ENCODE measurements at regions not wholly inside any gene's neighbourhood (a gene's known extent, or its start where the extent isn't known, plus 50 kb on each side); places are given as distances from the start of the nearest gene placed in this dataset.

DNA sequence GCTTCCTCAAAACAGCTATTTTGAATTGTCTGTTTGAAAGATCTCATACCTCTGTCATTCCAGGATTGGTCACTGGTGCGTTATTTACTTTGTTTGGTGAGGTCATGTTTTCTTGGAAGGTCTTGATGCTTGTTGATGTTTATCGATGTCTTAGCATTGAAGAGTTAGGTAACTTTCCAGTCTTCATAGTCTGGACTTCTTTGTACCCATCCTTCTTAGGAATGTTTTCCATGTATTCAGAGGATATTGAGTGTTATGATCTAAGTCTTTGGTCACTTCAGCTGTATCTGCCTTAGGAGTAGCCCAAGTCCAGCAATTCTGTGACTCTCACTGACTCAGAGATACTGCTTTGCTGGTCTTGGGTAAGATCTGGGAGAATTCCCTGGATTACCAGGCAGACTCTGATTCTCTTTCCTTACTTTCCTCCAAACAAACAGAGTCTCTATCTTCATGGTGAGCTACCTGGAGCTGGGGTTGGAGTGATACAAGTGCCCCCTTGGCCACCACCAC, 398.6 kb downstream of the ZIC4 start:
- no peak for DNase-seq

DNA sequence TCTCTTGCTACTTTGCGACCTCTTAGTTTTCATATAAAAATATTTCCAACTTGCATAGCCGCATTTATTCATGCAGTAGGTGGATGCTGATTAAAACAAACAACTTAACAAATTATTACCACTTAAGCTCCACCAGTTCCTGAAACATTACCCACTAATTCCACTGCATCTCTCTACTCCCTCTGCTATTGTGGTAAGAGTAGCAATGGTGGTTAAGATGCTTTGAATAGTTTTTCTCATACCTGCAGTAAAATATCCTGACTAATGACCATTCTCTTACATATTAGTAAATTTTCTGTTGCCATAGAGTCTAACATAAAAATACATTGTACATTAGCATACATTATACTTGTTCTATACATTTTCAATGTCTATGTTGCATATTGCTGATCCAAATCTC, 397.6 kb upstream of the PLSCR5 start:
- no peak for DNase-seq

DNA sequence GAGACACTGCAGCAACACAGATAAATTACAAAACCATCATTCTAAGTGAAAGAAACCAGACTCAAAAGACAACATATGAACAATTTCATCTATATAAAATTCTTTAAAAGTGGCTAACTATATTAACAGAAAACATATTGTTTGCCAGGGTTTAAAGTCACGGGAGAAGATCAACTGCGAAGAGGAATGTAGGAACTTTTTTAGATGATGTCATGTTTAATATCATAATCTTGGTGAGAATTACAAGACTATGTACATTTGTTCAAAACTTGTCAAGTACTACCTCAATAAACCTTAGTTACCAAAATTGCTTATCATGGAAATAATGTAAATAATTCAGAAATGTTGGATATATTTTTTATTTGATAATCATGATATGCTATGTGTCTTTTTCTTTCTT, 395.1 kb upstream of the PLSCR5 start:
- DNase-seq = no peak

DNA sequence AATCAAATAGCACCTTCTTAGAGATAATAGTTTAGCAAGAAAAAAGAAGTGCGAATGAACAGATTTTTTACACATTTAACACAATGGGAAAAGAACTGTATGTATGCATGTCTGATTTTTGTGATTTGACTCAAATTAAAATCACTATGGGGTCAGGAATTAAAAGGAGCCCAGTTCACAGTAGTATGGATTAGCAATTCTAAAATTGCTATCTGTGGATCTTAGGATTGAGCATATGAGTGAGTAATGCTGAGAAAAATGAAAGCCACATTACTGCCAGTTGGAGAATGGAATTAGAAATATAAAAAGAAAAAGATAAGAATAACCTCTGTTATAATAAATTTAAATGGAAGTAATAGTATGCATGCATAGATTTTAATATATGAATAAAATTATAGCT, 386.8 kb upstream of the PLSCR5 start:
- no peak for DNase-seq

DNA sequence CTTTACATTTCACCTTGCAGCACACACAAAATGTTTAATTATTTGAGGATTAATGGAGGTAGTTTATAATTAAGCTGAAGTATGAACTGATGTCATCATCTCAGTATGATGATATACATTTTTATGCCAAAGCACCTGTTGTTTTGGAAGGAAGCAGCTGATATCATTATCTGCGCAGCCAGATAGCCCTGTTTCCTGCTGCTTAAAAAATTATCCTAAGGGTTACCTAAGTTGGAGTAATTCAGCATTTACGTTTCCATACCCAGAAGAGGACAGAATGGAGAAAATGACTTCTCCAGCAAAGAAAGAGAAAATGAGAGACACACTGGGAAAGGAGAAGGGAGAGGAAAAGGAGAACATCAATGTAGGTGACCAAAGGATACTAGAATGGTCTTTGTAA, 370.3 kb upstream of the PLSCR5 start:
- no peak for DNase-seq

DNA sequence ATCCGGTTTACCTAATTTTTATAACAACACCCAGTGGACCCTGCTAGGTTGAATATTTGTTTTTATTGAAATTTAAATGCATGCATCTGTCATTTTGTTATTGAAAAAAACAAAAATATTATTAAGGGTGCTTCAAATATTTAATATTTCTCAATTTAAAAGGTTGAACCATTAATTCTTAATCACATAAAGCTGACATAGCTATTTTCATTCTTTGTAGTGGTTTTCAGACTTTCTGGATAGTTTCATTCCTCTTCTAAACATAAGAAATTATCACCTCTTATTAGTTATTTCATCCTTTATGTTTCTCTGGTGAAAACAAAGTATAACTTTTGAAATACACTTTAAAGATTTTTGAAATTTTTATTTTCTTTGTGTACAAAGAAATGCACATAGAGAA, 369.9 kb upstream of the PLSCR5 start:
- DNase-seq = no peak

DNA sequence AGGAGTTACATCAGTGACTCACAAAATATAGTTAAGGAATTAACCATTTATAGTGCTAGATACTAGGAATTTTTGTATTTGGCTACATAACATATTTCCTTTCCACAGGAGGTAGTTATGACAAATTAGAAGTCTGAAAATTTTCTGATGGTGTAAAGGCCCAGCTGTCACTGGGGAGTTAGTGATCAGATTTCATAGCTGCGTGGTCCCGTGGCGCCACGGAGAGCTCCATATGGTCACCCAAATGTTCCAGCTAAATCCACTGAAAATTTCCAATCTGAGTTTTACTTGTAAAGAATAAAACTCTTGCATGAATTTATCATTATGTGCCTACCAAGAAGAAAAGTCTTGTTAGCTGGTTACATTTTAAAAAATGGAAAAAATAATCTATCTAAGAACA, 368.9 kb upstream of the PLSCR5 start:
- no peak for DNase-seq

DNA sequence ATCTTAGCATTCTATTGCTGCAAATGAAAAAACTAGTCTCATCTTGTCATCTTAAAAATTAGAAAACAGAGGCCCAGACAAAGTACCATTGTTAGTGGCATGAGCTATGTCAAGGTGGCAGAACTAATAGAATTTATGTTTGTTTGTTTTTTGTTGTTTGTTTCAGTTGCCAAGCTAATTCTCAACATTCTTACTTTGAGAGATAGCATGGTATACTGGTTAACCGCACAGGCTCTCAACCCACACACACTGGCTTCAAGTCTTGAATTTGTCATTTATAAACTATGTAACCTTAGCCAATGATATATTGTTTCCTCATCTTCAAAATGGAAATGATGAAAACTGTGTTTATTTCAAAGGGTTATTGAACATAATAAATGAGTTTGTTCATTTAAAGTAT, 367.6 kb upstream of the PLSCR5 start:
- DNase-seq = no peak

DNA sequence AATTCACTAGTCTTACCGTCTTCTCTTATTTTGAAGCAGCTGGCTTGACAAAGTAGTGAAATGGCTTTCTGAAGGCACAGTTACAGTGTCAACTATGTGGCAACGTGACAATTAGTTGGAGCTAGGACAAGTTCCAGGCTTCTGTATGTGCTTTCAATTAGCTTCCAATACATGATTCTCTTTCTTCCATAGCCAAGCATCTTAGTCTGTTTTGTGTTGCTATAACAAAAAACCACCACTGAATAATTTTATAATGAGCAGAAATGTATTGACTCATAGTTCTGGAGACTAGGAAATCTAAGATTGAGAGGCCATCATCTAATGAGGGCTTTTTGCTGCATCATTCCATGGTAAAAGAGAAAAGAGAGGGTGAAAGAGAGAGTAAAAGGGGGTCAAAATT, 365.1 kb upstream of the PLSCR5 start:
- no peak for DNase-seq

DNA sequence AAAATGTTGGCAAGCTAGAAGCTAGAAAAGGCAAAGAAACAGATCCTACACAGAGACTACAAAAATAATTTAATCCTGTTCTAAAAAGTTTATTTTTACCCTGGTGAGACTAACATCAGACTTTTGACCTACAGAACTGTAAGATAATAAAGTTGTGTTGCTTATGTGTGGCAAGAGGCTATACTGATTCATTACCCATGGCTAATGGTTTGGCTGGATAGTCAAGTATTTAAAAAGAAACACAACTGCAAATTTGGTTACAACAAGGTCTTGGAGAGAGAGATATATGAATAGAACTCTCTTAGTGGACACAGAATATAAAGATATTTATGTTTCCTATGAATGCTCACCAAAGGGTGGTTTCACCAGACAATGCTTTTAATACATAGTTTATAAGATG, 364.2 kb upstream of the PLSCR5 start:
- no peak for DNase-seq

DNA sequence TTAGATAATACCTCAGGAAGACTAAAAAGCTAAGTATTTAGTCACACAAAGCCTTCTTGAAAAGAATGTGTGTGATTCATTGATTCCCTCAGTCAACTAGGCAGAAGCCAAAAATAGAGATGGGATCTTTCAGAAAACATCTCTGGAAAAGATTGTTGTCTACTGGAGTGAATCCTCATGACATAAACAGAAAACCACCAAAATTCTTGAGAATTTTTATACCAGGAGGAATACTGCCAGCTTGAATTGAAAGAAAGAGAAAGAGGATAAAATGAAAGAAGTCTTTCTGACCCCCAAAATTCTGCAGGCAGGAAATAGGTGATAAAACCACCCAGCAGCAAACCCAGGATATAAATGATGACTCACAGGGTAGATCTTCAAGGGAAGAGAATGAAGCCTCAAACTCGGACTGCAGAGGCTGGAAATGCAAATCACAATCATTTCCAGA, 363.1 kb upstream of the PLSCR5 start:
- DNase-seq = no peak

DNA sequence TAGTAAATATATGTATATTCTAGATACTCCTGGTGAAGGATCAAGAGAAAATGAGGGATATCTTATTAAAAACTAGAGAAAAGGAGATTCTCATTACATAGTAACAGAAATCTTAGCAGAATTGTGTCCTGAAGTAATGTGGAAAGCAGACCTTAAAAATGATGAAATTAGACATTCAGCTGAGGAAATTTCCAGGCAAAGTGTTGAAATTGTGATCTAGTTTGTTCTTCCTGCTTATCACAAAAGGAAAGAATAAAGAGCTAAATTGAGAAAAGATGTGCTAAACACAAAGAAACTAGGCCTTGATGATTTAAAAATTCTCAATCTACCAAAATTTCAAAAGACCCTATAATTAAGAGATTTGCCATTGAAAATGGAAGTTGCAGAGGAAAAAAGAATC, 362.6 kb upstream of the PLSCR5 start:
- no peak for DNase-seq

DNA sequence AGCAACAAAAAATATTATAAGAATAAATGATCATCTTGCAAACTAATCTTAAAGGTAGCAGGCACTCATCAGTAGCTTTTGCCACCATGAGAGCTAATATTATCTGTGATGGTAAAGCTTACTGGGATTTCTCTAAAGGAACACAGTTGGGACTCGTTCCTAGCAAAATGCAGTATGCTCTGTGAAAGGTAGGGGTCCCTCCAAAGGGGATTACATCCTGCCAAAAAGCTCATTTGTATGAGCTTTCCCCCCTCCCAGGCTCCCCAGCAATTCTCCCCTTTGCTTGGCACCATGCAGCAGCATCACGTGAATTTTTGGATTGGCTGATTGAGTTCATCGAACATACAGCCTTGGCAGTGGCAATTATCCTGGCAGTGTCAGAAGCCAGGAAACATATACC, 361.0 kb upstream of the PLSCR5 start:
- no peak for DNase-seq

DNA sequence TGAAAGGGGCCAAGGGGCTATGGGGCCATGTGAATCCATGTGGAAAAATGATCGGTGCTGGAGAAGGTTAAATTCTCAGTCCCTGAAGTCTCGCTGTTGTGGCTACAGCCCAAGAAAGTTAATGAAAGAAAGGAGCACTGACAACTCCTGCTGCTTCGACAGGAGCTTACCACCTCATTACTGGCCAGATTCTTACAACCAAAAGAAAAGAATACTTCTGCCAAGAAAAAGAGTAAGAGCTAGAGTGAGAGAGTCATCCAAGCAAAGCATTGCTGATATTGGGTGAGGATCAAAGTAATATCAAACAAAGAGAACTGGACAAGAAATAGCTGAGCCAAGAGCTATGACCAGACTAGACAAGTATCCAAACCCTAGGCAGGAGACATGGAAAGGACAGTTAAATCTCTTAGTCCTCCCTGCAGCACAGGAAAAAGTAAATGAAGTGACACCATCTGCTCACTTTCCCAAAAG, 348.4 kb upstream of the PLSCR5 start:
- no peak for DNase-seq

DNA sequence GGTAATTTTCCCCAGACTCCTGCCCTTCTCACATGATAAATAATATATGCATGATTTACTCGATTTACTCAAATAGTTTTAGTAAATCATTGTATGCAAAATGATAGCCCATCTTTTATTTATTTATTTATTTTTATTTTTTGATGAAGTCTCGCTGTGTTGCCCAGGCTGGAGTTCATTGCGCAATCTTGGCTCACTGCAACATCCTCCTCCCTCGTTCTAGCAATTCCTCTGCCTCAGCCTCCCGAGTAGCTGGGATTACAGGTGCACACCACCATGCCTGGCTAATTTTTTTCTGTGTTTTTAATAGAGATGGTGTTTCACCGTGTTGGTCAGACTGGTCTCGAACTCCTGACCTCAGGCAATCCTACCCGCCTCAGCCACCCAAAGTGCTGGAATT, 343.8 kb upstream of the PLSCR5 start:
- no peak for DNase-seq

DNA sequence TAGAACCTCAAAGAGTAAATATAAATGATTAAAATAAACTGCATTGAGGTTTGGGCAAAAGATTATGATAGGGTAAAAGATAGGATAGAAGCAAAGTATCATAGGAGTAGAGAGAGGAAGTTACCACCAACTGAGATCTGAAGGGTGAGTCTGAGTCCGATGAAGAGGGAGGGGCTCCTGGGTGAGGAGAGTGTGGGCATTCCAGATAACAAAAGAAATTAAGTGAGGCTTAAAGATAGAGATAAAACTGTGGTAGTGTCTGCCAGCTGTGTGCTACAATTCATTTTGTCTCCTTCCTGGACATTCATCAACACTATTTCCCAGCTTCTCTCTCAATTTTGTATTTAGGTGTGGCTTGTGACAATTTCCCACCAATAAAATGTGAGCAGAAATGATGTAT, 343.0 kb upstream of the PLSCR5 start:
- DNase-seq = no peak

DNA sequence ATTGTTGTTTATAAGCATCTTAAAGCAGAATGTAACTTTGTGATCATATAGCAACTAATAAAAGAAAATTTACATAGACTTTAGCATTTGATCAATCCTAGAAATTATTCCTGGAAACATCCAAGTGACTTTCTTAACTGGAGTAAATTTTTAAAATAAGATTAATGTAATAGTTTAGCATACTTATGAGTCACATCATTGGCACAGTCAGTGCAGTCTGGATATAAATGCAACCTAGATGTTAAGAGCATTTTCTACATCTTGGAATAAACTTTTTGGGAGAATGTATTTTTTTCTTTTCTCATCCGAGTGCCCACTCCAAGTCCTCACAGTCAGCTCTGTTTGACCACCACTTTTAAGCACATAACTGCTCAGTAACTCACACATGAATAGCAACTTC, 324.6 kb upstream of the PLSCR5 start:
- DNase-seq = no peak

DNA sequence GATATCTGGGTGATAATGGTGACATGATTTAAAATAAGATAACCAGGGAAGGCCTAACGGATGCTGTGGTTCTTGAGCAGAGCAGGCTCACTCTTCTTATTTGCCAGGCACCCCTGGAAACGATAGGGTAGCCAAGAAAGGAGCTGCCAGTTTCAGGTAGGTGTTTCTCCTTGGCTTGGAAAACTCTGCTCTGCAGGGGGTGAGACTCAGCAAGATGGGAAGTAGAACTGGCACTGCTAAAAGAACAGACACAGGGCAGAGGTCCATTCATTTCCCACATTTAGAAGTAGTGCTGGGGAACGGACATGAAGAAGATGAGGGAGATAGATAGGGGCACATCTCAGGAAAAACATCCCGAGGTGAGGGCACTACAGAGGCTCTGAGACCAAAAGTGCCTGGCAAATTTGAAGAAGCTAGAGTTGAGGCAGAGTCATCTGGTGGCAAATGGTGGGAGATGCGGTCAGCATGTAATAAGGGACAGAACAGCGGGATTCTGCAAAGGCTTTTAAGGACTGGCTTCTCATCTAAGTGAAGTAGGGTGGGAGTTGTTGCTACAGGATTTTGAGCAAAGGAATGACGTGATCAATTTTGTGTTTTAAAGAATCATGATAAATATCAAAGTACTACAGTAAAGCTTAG, 323.4 kb upstream of the PLSCR5 start:
- DNase-seq = no peak

DNA sequence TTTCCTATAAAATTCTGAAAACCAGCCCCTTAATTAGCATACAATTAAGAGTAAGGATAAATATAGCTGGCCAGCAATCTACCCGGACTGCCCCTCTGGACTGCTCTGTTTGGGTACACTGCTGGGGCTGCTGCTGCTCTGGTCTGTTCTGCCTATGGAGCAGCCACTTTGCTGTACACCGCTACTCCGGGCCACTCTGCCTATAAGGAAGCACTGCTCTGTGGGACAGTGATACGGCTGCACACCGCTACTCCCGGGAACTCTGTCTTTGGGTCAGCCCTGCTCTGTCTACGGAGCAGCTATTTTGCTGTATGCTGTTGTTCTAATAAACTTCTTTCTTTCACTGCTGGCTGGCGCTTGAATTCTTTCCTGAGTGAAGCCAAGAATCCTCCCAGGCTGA, 316.5 kb upstream of the PLSCR5 start:
- no peak for DNase-seq

DNA sequence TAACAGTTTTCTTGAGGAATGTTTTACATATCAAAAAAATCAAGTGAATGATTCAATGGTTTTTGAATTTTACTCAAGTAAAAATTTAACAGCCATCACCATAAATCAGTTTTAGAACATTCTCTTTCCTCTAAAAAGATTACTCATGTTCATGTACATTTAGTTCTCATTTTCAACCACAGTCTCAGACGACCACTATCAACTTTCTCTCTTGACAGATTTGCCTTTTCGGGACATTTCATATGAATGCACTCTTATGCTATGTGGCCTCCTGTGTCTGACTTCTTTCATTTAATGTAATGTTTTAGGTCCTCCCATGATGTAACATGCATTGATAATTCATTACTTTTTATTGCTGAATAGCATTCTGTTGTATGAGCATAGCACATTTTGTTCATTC, 309.3 kb upstream of the PLSCR5 start:
- no peak for DNase-seq

DNA sequence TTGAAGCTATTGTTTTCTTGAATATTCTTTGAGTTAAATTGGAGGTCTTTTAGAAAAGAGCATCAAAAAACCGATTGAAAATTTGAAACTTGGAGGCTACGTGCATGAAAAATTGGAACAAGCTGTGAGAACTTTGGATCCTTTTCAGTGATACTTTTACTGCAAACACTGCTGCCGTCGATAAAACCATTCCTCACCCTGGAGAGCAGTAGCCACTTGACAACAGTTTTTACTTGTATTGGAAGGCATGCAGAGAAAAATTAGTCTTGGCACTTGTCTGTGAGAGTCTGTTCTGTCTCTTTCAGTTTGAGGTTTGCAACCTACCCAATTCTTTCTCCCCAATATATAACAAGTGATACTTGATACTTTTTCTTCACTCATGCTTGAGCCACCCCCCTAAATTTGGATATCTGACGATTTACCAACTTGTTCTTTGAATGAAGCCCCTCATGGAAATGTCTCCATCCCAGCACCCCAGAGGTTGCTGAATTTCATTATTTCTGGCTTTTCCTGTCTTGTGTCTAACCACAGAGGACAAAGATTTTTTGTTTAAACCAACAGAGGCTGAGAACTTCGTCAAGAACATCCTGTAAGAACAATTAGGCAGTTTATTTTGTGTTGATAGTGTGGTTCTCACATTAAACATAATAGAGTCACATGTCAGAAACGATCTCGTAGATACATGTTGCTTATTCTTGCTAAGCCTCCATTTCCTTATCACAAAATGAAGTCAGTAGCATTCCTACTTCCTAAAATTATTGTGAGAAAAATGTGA, 307.3 kb upstream of the PLSCR5 start:
- DNase-seq = no peak

DNA sequence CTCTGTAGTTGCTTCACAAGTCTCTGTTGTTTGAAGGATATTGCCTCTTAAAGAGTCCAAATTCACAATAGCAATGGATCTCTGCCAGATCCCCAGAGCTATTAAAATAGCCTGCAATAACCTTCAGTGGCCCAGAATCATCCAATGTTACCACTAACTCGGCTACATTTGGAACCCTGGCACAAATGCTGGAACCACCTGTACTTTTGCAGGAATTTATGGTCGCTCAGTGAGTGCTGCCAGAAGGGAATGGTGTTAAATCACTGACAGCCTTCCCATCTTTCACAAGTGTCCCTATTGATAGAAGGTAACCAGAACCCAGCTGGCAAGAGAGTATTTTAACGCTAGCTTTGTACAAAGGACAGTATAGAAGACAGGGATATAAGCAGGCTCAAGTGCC, 298.8 kb upstream of the PLSCR5 start:
- no peak for DNase-seq

DNA sequence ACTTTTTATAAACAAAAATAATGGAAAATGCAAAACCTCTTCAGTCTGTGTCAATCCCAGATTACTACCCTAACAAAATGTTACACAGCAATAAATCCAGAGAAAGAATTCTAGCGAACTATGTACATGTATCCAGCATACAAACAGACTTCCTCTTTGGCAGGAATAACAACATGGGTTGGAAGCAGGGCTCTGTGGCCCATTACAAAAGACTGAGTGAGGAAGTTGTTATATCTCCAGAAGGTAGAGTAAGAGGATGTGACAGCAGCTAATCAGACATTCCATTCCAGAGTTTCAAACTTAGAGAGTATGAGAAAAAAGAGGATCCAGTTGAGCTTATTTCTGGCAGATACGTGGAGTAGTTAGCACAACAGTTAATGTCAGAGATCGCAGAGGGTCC, 294.0 kb upstream of the PLSCR5 start:
- no peak for DNase-seq

DNA sequence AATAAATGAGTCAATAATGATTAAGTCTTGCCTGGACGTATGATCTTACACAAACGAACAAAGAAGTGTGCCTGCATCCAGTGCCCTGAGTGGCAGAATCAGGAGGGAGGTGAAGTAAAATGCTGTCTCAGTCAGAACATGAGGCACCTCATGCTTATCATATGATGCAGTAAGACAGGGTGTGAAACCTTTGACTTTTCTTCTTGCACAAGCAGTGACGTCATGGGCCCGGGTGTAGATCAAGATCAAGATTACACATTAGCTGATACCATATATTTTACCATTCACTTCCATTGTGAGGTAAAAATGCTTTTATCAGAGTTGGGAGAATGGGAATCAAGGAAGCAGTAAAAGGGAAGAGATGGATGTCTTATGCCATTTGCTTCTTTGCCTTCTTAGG, 291.6 kb upstream of the PLSCR5 start:
- no peak for DNase-seq

Measured in NCI-H510A treated with DMSO at 0.1 percent for 48 hours (cell line).